SJSA1 (cell line): ENCODE measurements at regions not wholly inside any gene's neighbourhood (a gene's known extent, or its start where the extent isn't known, plus 50 kb on each side); places are given as distances from the start of the nearest gene placed in this dataset.

Source experiments
- DNase-seq, 2 experiments: peaks; one replicate each; pipeline ENCODE4 v3.0.0-alpha.2; 2015 to 2020; ENCODE audit warnings: low spot score in 2 of 2, low read depth in 1 of 2
- H3K27ac ChIP-seq: fragments of 250-450 bp; sonication (Bioruptor Pico); 2 replicates; pipeline ENCODE4 v1.5.1; 2020; ENCODE audit warnings: mild to moderate bottlenecking, moderate library complexity
- H3K27me3 ChIP-seq: fragments of 250-450 bp; sonication (Bioruptor Pico); replicated peaks from 2 replicates; pipeline ENCODE4 v1.5.1; 2020; ENCODE audit warnings: mild to moderate bottlenecking, moderate library complexity
- H3K36me3 ChIP-seq: fragments of 250-450 bp; sonication (Bioruptor Pico); 2 replicates; pipeline ENCODE4 v1.5.1; 2020; ENCODE audit warnings: mild to moderate bottlenecking
- H3K4me1 ChIP-seq: fragments of 250-450 bp; sonication (Bioruptor Pico); replicated peaks from 2 replicates; pipeline ENCODE4 v1.6.1; 2021; ENCODE audit warnings: mild to moderate bottlenecking
- H3K4me3 ChIP-seq: fragments of 250-450 bp; sonication (Bioruptor Pico); 2 replicates; pipeline ENCODE4 v1.5.1; 2020; ENCODE audit warnings: mild to moderate bottlenecking
- H3K9me3 ChIP-seq: fragments of 250-450 bp; sonication (Bioruptor Pico); replicated peaks from 2 replicates; pipeline ENCODE4 v1.5.1; 2020; ENCODE audit warnings: mild to moderate bottlenecking

- Histone ChIP-seq H3K4me3 (no peak overlapping the region), H3K27me3 (no peaks in the 10 kb centered on the region), H3K4me1 (no peaks in the 10 kb centered on the region), H3K27ac (no peak overlapping the region), H3K9me3 (0 out of 2 replicates have a peak, but pooled peaks cover 2% of the 10 kb centered on the region), H3K36me3 (no peaks in the 10 kb centered on the region)
- DNase-seq, result no peak
Observed at GRCh38 chr12:83186419-83186818, 499.7 kb downstream of the TMTC2 start.

- Histone ChIP-seq H3K27me3 (no peaks in the 10 kb centered on the region), H3K4me1 (no peaks in the 10 kb centered on the region), H3K4me3 (no peak overlapping the region), H3K27ac (no peak overlapping the region), H3K36me3 (no peaks in the 10 kb centered on the region), H3K9me3 (0 out of 2 replicates have a peak, but pooled peaks cover 2% of the 10 kb centered on the region)
- DNase-seq, result no peak
Observed at GRCh38 chr12:83185241-83185640, 498.5 kb downstream of the TMTC2 start.
